Endodermal cell (in vitro differentiated cells): ENCODE measurements at regions not wholly inside any gene's neighbourhood (a gene's known extent, or its start where the extent isn't known, plus 50 kb on each side); places are given as distances from the start of the nearest gene placed in this dataset.

Experiments used
- DNase-seq: peaks from one replicate; pipeline ENCODE4 v3.0.0-alpha.2; 2017
- H3K27ac ChIP-seq: 2 replicates; pipeline ENCODE4 v1.5.1; 2013; ENCODE audit warnings: mild to moderate bottlenecking, low read depth, low read length, moderate library complexity
- H3K27me3 ChIP-seq: 2 replicates; pipeline ENCODE4 v1.6.1; 2013; ENCODE audit warnings: mild to moderate bottlenecking, low read length, moderate library complexity; ENCODE audit not compliant: insufficient read depth, control insufficient read depth, poor library complexity, severe bottlenecking
- H3K36me3 ChIP-seq: 2 replicates; pipeline ENCODE4 v1.7.0; 2013; ENCODE audit warnings: mild to moderate bottlenecking, low read length, moderate library complexity; ENCODE audit not compliant: control insufficient read depth, insufficient read depth
- H3K4me1 ChIP-seq: one replicate; pipeline ENCODE4 v1.7.0; 2013; ENCODE audit warnings: low read length; ENCODE audit not compliant: control insufficient read depth, insufficient read depth
- H3K4me3 ChIP-seq: 2 replicates; pipeline ENCODE4 v1.5.1; 2013; ENCODE audit warnings: mild to moderate bottlenecking, low read length, moderate library complexity
- H3K9ac ChIP-seq: 2 replicates; pipeline ENCODE4 v1.6.1; 2013; ENCODE audit warnings: mild to moderate bottlenecking, low read length, moderate library complexity; ENCODE audit not compliant: poor library complexity, severe bottlenecking; ENCODE audit errors: extremely low read depth
- H3K9me3 ChIP-seq: 2 replicates; pipeline ENCODE4 v1.6.1; 2013; ENCODE audit warnings: mild to moderate bottlenecking, low read length, moderate library complexity; ENCODE audit not compliant: control insufficient read depth
- H3K27ac Mint-ChIP-seq: 2 replicates; pipeline ENCODE4 v1.8.0; 2020; ENCODE audit warnings: mixed read lengths
- H3K27me3 Mint-ChIP-seq: 2 replicates; pipeline ENCODE4 v1.8.0; 2021; ENCODE audit warnings: mild to moderate bottlenecking, mixed read lengths; ENCODE audit not compliant: insufficient read depth
- H3K36me3 Mint-ChIP-seq: 2 replicates; pipeline ENCODE4 v1.8.0; 2020; ENCODE audit warnings: low read depth, mixed read lengths
- H3K4me1 Mint-ChIP-seq: 2 replicates; pipeline ENCODE4 v1.8.0; 2020; ENCODE audit warnings: mixed read lengths
- H3K4me3 Mint-ChIP-seq: 2 replicates; pipeline ENCODE4 v1.8.0; 2020; ENCODE audit warnings: mild to moderate bottlenecking, moderate library complexity, mixed read lengths
- H3K9me3 Mint-ChIP-seq: 2 replicates; pipeline ENCODE4 v1.8.0; 2020; ENCODE audit warnings: mild to moderate bottlenecking, mixed read lengths
- CTCF ChIP-seq: fragments of 200-600 bp; sonication (generic); conservative IDR thresholded peaks from 2 replicates; pipeline ENCODE4 v1.5.0; 2021; ENCODE audit warnings: antibody characterized with exemption, mild to moderate bottlenecking
- WGBS, 2 experiments: methylation state at CpG; one replicate each; pipeline versions ENCODE4 v1.1.5 to v1.1.7; 2013; ENCODE audit warnings: missing lambda C conversion rate in 2 of 2, mixed read lengths in 1 of 2; ENCODE audit not compliant: insufficient coverage in 1 of 2, insufficient read length in 1 of 2; 5-methylcytosine and 5-hydroxymethylcytosine counted together

- Histone ChIP-seq H3K27me3 (no peaks in the 10 kb centered on the region), H3K9ac (no peak overlapping the region), H3K4me1 (no peaks in the 10 kb centered on the region), H3K4me3 (no peak overlapping the region), H3K27ac (no peak overlapping the region), H3K36me3 (no peaks in the 10 kb centered on the region), H3K9me3 (no peaks in the 10 kb centered on the region)
- Mint-ChIP-seq H3K27me3 (no peaks in the 10 kb centered on the region), H3K36me3 (no peaks in the 10 kb centered on the region), H3K4me1 (no peaks in the 10 kb centered on the region), H3K4me3 (no peak overlapping the region), H3K9me3 (no peaks in the 10 kb centered on the region), H3K27ac (no peak overlapping the region)
- 83 to 100% methylated on average over 1 of the region's 1 CpG for WGBS, 2 experiments
- TF ChIP-seq CTCF: no peak
- DNase-seq: no peak
These were observed 381.9 kb downstream of the CTTN start for GRCh38 chr11:70780246-70780535.

GRCh38 chr11:70782401-70782913 lies 384.1 kb downstream of the CTTN start:
- no peaks in the 10 kb centered on the region for H3K4me1 Mint-ChIP-seq

GRCh38 chr11:70783356-70783755 lies 385.0 kb downstream of the CTTN start:
- Mint-ChIP-seq H3K27ac (no peak overlapping the region), H3K4me3 (no peak overlapping the region), H3K36me3 (no peaks in the 10 kb centered on the region), H3K4me1 (no peaks in the 10 kb centered on the region), H3K27me3 (no peaks in the 10 kb centered on the region), H3K9me3 (no peaks in the 10 kb centered on the region)
- WGBS, 2 experiments: 88 to 91% methylated on average over 10 to 11 of the region's 11 CpGs
- DNase-seq: no peak
- no peak overlapping the region for H3K4me3 ChIP-seq
- no peak for TF ChIP-seq CTCF
- no peaks in the 10 kb centered on the region for H3K27me3 ChIP-seq
- H3K9ac ChIP-seq: no peak overlapping the region
- H3K4me1 ChIP-seq: no peaks in the 10 kb centered on the region
- no peaks in the 10 kb centered on the region for H3K9me3 ChIP-seq
- H3K27ac ChIP-seq: no peak overlapping the region
- no peaks in the 10 kb centered on the region for H3K36me3 ChIP-seq

More at GRCh38 chr11:70782401-70782913, 384.1 kb downstream of the CTTN start:
- H3K27me3 Mint-ChIP-seq: no peaks in the 10 kb centered on the region
- DNase-seq: no peak
- H3K27ac Mint-ChIP-seq: no peak overlapping the region
- H3K4me3 Mint-ChIP-seq: no peak overlapping the region
- H3K9me3 Mint-ChIP-seq: no peaks in the 10 kb centered on the region
- Histone ChIP-seq H3K27ac (no peak overlapping the region), H3K36me3 (no peaks in the 10 kb centered on the region), H3K4me3 (no peak overlapping the region), H3K27me3 (no peaks in the 10 kb centered on the region), H3K9ac (no peak overlapping the region), H3K4me1 (no peaks in the 10 kb centered on the region), H3K9me3 (no peaks in the 10 kb centered on the region)
- 88 to 94% methylated on average over 8 to 16 of the region's 16 CpGs for WGBS, 2 experiments
- TF ChIP-seq CTCF: no peak
- no peaks in the 10 kb centered on the region for H3K36me3 Mint-ChIP-seq
